K562 (cell line): ENCODE measurements at regions not wholly inside any gene's neighbourhood (a gene's known extent, or its start where the extent isn't known, plus 50 kb on each side); places are given as distances from the start of the nearest gene placed in this dataset.

Experiments
- ATAC-seq: fragments of 200-7000 bp; cut with Tn5 transposase; 3 replicates; pipeline ENCODE4 v1.9.1; 2020; ENCODE audit warnings: moderate library complexity
- BruUV-seq: library from RNA; stranded (reverse); fragments of 400-500 nt; replicated peaks from 2 replicates; lab custom pipeline; 2021; lab: Mats Ljungman, UMichigan
- CTCF ChIA-PET: fragments of 300-600 bp; formaldehyde crosslinking; extraction: SDS; loops from one replicate; lab custom pipeline; 2021; ENCODE audit warnings: low intra/inter-chr PET ratio; lab: Yijun Ruan, JAX
- POLR2A ChIA-PET: fragments of 300-600, 350-650 bp; sonication (Branson Sonifier 250); formaldehyde crosslinking; extraction: SDS; loops from one replicate; lab custom pipeline; 2021; ENCODE audit warnings: antibody characterized with exemption, inconsistent platforms; lab: Yijun Ruan, JAX
- DNase-seq, 4 experiments: peaks; one replicate each; pipeline versions ENCODE4 v3.0.0 to v3.0.0-alpha.2; 2011 to 2018; ENCODE audit warnings: low spot score in 3 of 4, mixed read lengths in 3 of 4; ENCODE audit errors: extremely low read depth in 1 of 4
- FAIRE-seq: peaks from 2 replicates; lab custom pipeline; 2011; peaks lifted over from hg19 to GRCh38; lab: Jason Lieb, UNC
- H2AFZ ChIP-seq: 2 replicates; pipeline ENCODE4 v1.6.0; 2011; ENCODE audit warnings: low read depth, low read length, control low read depth, inconsistent platforms
- H3K27ac ChIP-seq: fragments of 200-600 bp; 3 replicates; pipeline ENCODE4 v1.8.0; 2011; ENCODE audit warnings: low read depth, mild to moderate bottlenecking, control low read depth, inconsistent platforms, low read length, moderate library complexity, mixed read lengths; ENCODE audit errors: extremely low read depth
- H3K27me3 ChIP-seq, 2 experiments: fragments of 300-600 bp in 1 of 2; 2 replicates in 1 of 2; 3 replicates in 1 of 2; pipeline versions ENCODE4 v1.6.0 to v1.8.0; 2011; ENCODE audit warnings: inconsistent platforms in 2 of 2, low read length in 2 of 2, mild to moderate bottlenecking in 1 of 2, mixed read lengths in 1 of 2, moderate library complexity in 1 of 2; ENCODE audit not compliant: control insufficient read depth in 2 of 2, insufficient read depth in 2 of 2
- H3K36me3 ChIP-seq: fragments of 300-600 bp; 3 replicates; pipeline ENCODE4 v1.8.0; 2011; ENCODE audit warnings: mild to moderate bottlenecking, low read length, inconsistent platforms; ENCODE audit not compliant: control insufficient read depth, insufficient read depth
- H3K4me1 ChIP-seq, 2 experiments: fragments of 200-600 bp in 1 of 2; replicated peaks in 1 of 2; 2 replicates in 1 of 2; 3 replicates in 1 of 2; pipeline versions ENCODE4 v1.5.1 to v1.8.0; 2011; ENCODE audit warnings: inconsistent platforms in 2 of 2, low read length in 2 of 2, mild to moderate bottlenecking in 1 of 2, mixed read lengths in 1 of 2, moderate library complexity in 1 of 2; ENCODE audit not compliant: control insufficient read depth in 2 of 2, insufficient read depth in 2 of 2
- H3K4me2 ChIP-seq: 2 replicates; pipeline ENCODE4 v1.6.1; 2011; ENCODE audit warnings: low read length, control low read depth, inconsistent platforms, mixed read lengths; ENCODE audit not compliant: insufficient read depth
- H3K4me3 ChIP-seq: fragments of 200-600 bp; sonication (generic), shearing (Covaris generic); 2 replicates; pipeline ENCODE4 v1.5.1; 2016; ENCODE audit warnings: control low read depth, inconsistent platforms
- H3K79me2 ChIP-seq: fragments of 200-600 bp; 3 replicates; pipeline ENCODE4 v1.8.0; 2011; ENCODE audit warnings: low read length, inconsistent platforms; ENCODE audit not compliant: control insufficient read depth, insufficient read depth
- H3K9ac ChIP-seq, 2 experiments: 2 replicates each; pipeline versions ENCODE4 v1.6.0 to v1.6.1; 2011; ENCODE audit warnings: low read depth in 2 of 2, low read length in 2 of 2, control low read depth in 1 of 2, inconsistent platforms in 1 of 2, mild to moderate bottlenecking in 1 of 2, mixed read lengths in 1 of 2; ENCODE audit not compliant: insufficient read depth in 1 of 2
- H3K9me1 ChIP-seq: one replicate; pipeline ENCODE4 v1.6.0; 2011; ENCODE audit warnings: inconsistent platforms, mild to moderate bottlenecking, low read length, moderate library complexity; ENCODE audit not compliant: control insufficient read depth, insufficient read depth
- H3K9me3 ChIP-seq: replicated peaks from 2 replicates; pipeline ENCODE4 v1.5.1; 2011; ENCODE audit warnings: low read depth, low read length, inconsistent platforms; ENCODE audit not compliant: control insufficient read depth, insufficient read depth
- H4K20me1 ChIP-seq: replicated peaks from 2 replicates; pipeline ENCODE4 v1.6.1; 2011; ENCODE audit warnings: low read length, inconsistent platforms, mixed read lengths; ENCODE audit not compliant: control insufficient read depth, insufficient read depth
- KLF1 ChIP-seq: fragments of 450-650 bp; IDR thresholded peaks from 2 replicates; pipeline ENCODE4 v1.6.1; 2016; ENCODE audit warnings: missing genetic modification characterization, missing compliant biosample characterization
- WGBS: fragments of 100-300 bp; shearing (Covaris generic); methylation state at CpG from one replicate; pipeline ENCODE4 v1.1.6; 2016; ENCODE audit warnings: low coverage, mixed read lengths; ENCODE audit not compliant: insufficient coverage; ENCODE audit errors: missing lambda C conversion rate; 5-methylcytosine and 5-hydroxymethylcytosine counted together
- in situ Hi-C: fragments of 300-500 bp; cut with MboI; formaldehyde crosslinking; loops from 4 replicates; pipeline ENCODE4 v1.15.0; 2018; ENCODE audit warnings: inconsistent platforms, mixed read lengths
- intact Hi-C: fragments of 100-400 bp; cut with micrococcal nuclease; formaldehyde crosslinking; loops from 2 replicates; pipeline ENCODE4 v1.14.2; 2022
- TF ChIP-seq, protein P1 (sequence below): sonication (generic); formaldehyde crosslinking; IDR thresholded peaks from 2 replicates; pipeline ENCODE4 v1.8.1; 2023; ENCODE audit warnings: missing genetic modification reagents, mild to moderate bottlenecking, borderline replicate concordance
- TF ChIP-seq, protein P2 (sequence below), 3 experiments: IDR thresholded peaks in 2 of 3; conservative IDR thresholded peaks in 1 of 3; 2 replicates each; pipeline ENCODE4 v1.5.1; 2011 to 2012; ENCODE audit warnings: low read length in 3 of 3, mild to moderate bottlenecking in 3 of 3, control low read depth in 2 of 3, improper control_type of control experiment in 1 of 3, inconsistent platforms in 1 of 3, low read depth in 1 of 3, mixed read lengths in 1 of 3, moderate library complexity in 1 of 3; ENCODE audit not compliant: insufficient read depth in 2 of 3

DNA sequence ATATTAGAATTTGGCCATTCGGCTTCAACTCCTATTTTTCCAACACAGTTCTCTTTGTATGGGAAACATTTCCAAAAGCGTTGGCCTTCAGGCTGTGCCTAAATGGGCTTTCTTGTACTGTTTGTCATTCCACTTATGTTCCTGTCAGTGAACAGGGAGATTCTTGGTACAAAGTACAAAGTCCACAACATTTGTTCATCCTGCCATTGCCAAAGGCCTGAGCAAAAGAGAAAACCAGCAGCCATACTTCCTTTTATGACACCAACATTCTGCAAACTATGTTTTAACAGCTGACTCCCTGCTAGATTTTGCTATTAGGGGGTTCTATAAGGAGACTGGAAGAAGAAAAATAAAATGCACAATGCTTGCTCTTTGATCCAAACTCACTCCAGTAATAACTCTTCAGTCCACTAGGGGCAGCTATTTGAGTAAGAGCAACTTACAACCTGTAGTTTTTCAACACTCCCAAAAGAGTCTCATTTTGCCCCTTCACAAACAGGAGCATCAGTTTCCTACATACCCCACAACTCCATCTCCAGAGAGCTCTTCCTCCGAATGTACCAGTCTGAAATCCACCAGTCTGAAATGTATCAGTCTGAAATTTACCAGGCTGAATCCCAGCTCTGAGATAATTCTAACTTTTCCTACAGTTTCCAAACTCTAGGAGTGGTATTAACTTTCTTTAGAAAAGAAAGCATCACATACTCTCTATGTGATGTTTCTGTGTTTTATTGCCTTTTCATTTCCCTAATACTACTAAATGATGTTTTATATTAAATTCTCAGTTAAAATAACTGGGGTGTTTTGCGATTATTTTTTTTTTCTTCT, 693.8 kb downstream of the DNAH5 start:
- ChIA-PET POLR2A (no interaction called here), CTCF (no interaction called here)
- no peaks in the 10 kb centered on the region for H3K79me2 ChIP-seq
- no peak overlapping the region for H3K9ac ChIP-seq
- no TSS peak for BruUV-seq
- WGBS: 1% methylated on average over 4 of the region's 4 CpGs
- DNase-seq (peak in 3 of 4 experiments; percentile 12 to 30 (median 26)), FAIRE-seq (no peak), ATAC-seq (no peak)
- H3K9me3 ChIP-seq: no peaks in the 10 kb centered on the region
- no peaks in the 10 kb centered on the region for H3K36me3 ChIP-seq
- no peak for TF ChIP-seq KLF1 (tag)
- TF ChIP-seq, protein P1, sequence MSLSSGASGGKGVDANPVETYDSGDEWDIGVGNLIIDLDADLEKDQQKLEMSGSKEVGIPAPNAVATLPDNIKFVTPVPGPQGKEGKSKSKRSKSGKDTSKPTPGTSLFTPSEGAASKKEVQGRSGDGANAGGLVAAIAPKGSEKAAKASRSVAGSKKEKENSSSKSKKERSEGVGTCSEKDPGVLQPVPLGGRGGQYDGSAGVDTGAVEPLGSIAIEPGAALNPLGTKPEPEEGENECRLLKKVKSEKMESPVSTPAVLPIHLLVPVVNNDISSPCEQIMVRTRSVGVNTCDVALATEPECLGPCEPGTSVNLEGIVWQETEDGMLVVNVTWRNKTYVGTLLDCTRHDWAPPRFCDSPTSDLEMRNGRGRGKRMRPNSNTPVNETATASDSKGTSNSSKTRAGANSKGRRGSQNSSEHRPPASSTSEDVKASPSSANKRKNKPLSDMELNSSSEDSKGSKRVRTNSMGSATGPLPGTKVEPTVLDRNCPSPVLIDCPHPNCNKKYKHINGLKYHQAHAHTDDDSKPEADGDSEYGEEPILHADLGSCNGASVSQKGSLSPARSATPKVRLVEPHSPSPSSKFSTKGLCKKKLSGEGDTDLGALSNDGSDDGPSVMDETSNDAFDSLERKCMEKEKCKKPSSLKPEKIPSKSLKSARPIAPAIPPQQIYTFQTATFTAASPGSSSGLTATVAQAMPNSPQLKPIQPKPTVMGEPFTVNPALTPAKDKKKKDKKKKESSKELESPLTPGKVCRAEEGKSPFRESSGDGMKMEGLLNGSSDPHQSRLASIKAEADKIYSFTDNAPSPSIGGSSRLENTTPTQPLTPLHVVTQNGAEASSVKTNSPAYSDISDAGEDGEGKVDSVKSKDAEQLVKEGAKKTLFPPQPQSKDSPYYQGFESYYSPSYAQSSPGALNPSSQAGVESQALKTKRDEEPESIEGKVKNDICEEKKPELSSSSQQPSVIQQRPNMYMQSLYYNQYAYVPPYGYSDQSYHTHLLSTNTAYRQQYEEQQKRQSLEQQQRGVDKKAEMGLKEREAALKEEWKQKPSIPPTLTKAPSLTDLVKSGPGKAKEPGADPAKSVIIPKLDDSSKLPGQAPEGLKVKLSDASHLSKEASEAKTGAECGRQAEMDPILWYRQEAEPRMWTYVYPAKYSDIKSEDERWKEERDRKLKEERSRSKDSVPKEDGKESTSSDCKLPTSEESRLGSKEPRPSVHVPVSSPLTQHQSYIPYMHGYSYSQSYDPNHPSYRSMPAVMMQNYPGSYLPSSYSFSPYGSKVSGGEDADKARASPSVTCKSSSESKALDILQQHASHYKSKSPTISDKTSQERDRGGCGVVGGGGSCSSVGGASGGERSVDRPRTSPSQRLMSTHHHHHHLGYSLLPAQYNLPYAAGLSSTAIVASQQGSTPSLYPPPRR (CRISPR knock-in tag): no peak
- TF ChIP-seq, protein P2, sequence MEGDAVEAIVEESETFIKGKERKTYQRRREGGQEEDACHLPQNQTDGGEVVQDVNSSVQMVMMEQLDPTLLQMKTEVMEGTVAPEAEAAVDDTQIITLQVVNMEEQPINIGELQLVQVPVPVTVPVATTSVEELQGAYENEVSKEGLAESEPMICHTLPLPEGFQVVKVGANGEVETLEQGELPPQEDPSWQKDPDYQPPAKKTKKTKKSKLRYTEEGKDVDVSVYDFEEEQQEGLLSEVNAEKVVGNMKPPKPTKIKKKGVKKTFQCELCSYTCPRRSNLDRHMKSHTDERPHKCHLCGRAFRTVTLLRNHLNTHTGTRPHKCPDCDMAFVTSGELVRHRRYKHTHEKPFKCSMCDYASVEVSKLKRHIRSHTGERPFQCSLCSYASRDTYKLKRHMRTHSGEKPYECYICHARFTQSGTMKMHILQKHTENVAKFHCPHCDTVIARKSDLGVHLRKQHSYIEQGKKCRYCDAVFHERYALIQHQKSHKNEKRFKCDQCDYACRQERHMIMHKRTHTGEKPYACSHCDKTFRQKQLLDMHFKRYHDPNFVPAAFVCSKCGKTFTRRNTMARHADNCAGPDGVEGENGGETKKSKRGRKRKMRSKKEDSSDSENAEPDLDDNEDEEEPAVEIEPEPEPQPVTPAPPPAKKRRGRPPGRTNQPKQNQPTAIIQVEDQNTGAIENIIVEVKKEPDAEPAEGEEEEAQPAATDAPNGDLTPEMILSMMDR (IDR thresholded peaks at IDR 0.05 in 2 of 3, conservative IDR thresholded peaks at IDR 0.05 in 1 of 3; ENCODE audit: insufficient read depth in 2 of 3, low read depth in 1 of 3, low read length in 3 of 3): peak in 2 of 3 experiments; percentile 22 to 26; a peak in 1 of 6 replicates
- intact Hi-C loops: no loop called here
- no peaks in the 10 kb centered on the region for H3K9me1 ChIP-seq
- no peaks in the 10 kb centered on the region for H4K20me1 ChIP-seq
- no peak overlapping the region for H3K4me3 ChIP-seq
- H3K4me2 ChIP-seq: no peak overlapping the region
- no peaks in the 10 kb centered on the region for H3K4me1 ChIP-seq
- H2AFZ ChIP-seq: no peak overlapping the region
- no peaks in the 10 kb centered on the region for H3K27me3 ChIP-seq
- in situ Hi-C loops: no loop called here
- no peak overlapping the region for H3K27ac ChIP-seq
